GM12874 (cell line): ENCODE measurements at regions not wholly inside any gene's neighbourhood (a gene's known extent, or its start where the extent isn't known, plus 50 kb on each side); places are given as distances from the start of the nearest gene placed in this dataset.

ENCODE experiments used
- TF ChIP-seq, protein P1 (sequence below): IDR thresholded peaks from 2 replicates; pipeline ENCODE4 v1.5.1; 2011; ENCODE audit warnings: low read depth, mild to moderate bottlenecking, control low read depth, low read length, moderate library complexity; ENCODE audit not compliant: insufficient read depth

DNA sequence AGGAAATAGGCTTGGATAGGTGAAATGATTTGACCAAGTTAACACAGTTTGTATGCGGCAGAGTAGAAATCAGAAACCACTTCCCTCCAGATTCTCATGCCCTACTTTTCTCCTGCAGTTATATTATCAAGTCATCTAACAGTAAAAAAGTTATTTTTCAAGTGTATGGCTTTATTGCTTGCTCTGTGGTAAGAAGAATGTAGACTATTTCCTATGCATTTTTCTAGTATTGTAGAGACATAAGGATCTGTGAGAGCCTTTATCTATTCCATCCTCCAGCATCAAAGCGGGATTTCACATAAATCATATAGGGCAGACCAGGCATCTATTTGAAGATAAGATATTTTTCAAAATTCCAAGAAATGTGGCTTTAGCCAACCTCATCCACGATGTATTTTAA lies 208.5 kb downstream of the TTLL7 start:
- TF ChIP-seq, protein P1, sequence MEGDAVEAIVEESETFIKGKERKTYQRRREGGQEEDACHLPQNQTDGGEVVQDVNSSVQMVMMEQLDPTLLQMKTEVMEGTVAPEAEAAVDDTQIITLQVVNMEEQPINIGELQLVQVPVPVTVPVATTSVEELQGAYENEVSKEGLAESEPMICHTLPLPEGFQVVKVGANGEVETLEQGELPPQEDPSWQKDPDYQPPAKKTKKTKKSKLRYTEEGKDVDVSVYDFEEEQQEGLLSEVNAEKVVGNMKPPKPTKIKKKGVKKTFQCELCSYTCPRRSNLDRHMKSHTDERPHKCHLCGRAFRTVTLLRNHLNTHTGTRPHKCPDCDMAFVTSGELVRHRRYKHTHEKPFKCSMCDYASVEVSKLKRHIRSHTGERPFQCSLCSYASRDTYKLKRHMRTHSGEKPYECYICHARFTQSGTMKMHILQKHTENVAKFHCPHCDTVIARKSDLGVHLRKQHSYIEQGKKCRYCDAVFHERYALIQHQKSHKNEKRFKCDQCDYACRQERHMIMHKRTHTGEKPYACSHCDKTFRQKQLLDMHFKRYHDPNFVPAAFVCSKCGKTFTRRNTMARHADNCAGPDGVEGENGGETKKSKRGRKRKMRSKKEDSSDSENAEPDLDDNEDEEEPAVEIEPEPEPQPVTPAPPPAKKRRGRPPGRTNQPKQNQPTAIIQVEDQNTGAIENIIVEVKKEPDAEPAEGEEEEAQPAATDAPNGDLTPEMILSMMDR, result no peak

DNA sequence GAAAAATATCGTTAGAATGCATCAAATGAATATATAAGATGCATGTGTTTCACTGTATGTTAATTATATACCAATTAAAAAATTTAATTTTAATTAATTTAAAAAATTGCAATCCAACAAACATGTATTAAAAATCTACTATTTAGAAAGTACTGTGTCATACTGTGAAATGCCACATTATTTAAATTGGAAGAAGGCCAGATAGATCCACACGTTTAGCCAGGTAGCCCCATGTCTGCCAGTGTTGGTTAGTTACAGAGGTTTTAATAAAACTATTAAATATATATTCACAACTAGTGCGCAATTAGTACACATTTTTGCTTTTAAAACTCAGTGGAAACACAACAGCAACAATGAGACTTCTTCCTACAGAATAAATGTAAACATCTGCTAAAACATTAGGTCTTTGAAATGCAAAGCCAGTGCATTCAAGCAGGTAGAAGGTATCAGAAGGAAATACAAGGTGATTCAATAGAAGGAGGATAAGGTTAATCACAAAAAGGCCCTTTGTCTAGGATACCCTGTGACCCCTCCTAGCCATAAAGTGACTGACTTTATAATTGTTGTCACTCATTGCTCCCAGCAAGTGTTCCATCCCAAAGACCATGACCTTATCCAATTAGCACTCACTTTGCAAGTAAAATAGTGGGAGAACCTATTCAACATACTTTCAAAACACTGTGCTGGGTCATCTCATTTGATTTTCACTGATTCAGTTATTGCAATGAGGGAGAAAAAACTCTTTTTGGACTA lies 211.5 kb downstream of the TTLL7 start:
- TF ChIP-seq, protein P1, result no peak

DNA sequence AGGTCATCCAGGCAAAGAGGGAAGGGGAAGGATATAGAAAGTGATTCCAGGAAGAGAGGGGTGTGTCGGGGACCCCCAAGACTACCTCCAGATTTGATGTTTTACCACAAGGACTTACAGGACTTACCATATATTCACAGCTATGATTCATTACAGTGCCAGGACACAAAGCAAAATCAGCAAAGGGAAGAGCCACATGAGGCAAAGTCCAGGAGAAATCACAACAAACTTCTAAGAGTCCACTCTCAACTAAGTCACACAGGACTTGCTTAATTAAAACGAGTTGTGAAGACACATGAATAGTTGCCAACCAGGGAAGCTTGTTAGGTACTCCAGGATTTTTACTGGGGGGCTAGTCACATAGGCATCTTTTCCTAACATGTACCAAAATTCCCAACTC lies 217.3 kb downstream of the TTLL7 start:
- TF ChIP-seq, protein P1, result no peak

DNA sequence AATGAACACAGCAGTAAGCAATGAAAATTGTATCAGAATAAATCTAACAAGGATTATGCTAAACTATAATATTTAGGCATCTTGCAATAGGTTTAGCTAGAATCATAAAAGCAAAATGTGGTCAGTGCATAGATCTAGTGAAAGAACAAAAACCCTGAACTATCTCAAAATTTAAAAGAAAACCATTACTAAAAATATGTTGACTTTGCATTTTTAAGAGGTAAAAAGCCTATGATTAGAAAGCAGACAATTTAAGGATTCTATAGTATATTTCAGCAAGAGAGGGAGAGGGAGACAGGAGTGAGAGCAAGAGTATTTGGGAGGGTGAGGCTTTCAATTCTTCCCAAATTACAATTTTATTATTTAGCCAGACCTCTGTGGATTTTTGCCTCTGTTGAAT lies 219.4 kb downstream of the TTLL7 start:
- TF ChIP-seq, protein P1, result no peak

DNA sequence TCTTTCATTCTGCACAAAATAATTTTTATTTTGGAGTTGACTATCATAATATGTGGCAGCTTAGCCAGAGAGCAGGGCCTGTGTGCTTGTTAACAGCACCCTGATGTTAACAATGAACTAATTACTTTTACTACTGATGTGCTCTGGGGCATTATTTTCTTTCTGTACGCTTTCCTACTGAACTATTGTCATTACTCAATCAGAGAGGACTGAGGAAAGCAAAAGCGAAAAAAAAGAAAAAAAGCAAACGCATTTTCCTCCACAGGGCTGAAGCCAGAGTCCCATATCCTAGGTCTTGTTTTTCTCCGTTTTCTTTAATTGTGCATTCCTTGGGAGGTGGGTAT lies 221.2 kb downstream of the TTLL7 start:
- TF ChIP-seq, protein P1, result no peak

DNA sequence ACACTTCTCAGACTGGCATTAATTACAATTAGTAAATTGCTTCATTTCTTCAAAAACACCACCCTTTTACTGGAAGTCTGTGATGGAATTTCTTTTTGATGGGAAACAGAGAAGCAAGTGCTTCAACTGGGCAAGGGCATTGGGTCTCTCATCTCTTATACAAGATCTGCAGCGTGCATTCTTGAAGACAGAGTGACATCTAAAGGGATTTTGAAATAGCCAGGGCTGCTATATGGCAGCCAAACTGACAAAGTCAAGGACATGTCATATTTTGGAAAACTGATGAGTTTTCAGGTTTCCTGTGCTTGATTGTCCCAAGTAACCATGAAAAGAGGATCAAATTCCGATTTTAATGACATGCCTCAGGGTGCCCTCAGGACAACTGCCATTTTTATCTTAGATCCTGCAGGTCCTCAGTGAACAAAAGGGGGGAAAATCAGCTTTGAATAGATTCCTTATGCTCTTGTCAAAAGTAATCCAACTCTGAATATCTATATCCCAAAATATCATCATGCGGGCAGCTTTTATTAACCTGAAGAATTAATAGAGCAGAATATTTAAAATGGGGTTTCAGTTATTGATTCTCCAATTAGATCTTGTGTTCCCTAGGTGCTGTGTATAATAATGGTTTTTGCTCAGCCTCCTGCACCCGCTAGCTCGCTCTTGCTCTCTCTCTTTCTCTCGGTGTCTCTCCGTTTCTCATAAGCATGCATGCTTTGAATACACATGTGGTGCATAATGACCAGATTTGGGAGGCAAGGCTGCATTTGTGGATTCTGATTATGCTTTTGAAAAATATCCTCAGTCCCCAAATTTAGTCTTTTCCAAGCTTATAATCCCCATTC lies 221.8 kb downstream of the TTLL7 start:
- TF ChIP-seq, protein P1, result no peak

DNA sequence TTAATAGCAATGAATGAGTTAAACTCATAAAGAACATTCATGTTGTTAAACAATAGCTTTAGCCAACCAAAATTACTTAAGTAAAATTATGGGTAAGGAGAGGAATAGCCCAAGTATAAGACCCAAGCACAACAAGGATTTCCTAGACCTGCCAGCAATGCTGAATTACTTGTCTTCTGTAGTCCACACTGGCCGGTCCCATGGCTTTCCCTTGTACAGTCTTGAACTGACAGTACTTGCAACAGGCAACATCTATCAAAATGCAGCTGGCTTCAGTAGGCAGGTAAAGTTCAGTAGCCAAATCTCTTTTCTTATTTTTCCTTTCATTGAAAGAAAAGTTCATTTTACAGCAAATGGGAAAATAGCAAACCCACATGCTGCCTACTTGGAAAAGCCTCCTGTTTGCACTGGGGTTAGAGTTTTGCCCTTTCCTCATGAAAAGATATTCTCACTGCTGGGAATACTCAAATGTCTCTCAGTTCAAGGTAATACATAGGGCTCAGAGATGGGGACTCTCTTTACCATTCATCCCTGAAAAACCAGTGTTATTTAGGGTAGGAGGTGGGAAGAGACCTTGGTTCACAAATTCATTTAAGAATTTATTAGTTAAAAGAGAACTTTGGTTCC lies 222.8 kb downstream of the TTLL7 start:
- TF ChIP-seq, protein P1, result no peak
